NCI-H774 (cell line): ENCODE measurements at regions not wholly inside any gene's neighbourhood (a gene's known extent, or its start where the extent isn't known, plus 50 kb on each side); places are given as distances from the start of the nearest gene placed in this dataset.

ENCODE experiments used
- DNase-seq: peaks from one replicate; lab custom pipeline; 2025; lab: John Stamatoyannopoulos, UW

DNA sequence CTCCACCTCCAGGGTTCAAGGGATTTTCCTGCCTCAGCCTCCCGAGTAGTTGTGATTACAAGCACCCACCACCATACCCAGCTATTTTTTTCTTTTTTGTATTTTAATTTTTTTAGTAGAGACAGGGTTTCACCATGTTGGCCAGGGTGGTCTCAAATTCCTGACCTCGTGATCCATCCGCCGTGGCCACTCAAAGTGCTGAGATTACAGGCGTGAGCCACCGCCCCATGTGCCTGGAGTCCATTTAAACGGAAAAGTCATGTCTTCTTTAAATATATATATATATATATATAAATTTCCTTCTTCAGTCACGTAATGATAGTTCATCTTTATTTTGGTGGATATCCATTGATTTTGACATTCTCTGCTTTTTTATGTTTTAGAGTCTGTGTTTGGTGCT, 264.0 kb upstream of the PITX2 start:
- DNase-seq: no peak

DNA sequence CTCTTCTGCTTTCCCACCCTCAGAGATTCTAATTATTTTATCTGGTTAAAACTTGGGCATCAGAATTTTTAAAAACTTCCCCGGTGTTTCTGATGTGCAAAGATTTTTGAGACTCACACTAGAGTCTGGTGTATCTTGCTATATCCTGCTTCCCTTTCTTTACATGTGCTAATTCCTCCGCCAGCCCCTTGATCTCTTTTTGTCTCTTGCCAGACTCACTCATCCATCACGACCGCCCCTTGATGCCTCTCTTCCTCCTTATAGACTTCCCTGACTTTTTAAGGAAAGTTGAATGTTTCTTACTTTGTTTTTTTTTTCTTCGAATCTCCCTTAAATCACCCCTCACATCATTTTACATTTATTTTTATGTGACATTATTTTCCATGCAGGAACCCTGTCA, 274.9 kb upstream of the PITX2 start:
- DNase-seq: no peak

GRCh38 chr4:110898290-110898689, 275.4 kb upstream of the PITX2 start:
- DNase-seq: no peak

DNA sequence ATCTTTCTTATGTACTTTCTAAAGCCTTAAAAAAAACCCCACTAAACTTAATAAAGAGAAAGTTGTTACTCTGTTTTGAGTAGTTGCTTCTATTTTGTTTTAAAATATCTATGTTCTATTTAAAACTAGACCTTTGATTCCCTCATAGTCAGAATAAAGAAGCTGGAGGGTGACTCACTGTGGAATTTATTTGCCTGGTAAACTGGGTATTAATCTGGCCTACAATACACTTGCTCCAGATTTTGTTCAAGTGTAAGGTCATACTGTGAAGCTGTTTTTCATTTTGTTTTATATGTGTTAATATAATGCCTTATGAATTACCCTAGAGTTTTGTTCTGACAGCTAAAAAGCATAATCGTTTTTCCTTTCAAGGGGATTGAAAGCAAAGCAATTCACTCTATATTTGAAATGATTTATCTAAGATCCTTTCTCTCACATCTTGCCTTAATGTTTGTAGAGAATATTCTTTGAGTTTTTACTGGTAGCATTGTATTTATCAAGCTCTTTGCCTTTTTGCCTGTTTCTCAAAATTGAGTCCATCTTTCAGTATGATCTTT, 277.4 kb upstream of the PITX2 start:
- DNase-seq: no peak

DNA sequence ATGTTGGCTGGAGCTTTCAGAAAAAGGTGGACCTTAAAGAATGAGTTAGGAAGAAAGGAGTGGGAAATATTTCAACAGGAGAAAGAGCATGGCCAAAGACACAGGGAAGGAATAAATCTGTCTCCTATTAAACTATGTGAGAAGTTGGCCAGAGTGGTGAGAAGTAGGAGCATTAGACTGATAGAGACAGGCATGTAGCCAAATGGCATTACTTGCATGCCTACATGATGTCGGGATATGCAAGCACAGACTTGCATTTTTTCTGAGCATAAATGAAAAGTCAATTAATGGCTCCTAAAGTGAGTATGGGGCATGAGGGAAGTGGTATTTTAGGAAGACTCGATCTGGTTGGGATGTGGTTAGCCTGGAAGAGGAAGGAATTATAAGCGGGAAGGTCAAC, 279.6 kb upstream of the PITX2 start:
- DNase-seq: no peak

GRCh38 chr4:110904435-110905065, 281.7 kb upstream of the PITX2 start:
- DNase-seq: no peak

- DNase-seq: no peak
Observed at GRCh38 chr4:110905367-110905766, 282.5 kb upstream of the PITX2 start.

DNA sequence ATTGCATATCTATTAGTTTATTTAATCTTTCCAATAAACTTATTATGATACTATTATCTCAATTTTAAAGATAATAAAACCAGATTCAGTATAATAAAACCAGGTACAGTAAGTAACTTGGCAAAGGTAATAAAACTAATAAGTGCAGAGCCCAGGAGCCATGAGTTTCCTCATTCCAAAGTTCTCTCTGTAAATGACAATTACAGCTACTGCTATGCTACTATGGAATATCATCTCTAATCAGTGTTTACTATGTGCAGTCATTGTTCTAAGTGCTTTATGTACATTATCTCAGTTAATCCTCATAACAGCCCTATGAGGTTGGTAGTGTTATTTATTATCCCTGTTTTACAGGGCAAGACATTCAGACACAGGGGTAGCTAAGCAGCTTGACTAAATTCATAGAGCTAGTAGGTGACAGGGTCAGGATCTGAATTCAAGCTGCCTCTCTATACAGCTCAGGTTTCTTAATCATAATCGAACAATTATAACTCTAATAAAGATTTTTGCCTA, 285.0 kb upstream of the PITX2 start:
- no peak for DNase-seq

DNA sequence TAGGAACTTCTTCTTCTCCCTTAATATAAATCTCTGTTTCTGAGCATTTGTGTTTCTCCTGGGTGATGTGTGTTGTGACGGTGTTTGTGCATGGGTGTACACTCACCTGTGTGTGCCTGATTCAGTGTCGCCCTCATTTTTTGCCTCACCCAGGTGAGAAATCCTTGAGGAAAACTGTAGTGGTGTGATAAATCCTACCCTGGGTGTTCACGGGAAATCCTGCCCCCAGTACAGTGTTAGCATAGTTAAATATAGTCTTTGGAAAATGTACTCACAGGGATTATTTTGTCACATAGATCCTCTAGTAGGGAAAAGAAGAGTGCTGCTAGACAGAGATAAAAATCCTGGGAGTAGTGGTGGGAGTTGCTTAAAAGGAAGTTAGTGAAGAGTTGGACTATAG, 291.9 kb upstream of the PITX2 start:
- DNase-seq: no peak

DNA sequence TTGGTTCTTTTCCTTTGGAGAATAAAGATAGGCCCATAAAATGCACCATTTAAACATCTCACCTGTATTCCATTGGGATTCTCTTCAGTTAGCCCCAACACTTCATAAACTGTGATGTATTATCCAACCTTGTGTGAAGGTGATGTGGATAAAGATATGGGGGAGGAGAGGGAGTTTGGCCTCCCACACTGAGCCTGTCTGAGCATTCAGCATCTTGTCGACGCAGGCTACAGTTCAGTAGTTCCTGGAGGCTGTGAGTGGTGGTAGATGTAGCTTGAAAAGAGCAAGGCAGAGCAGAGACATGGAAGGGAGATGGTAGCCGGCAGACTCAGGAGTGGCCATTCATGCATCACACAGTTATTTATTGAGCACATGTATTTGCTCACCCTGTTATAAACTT, 292.4 kb upstream of the PITX2 start:
- DNase-seq: no peak

DNA sequence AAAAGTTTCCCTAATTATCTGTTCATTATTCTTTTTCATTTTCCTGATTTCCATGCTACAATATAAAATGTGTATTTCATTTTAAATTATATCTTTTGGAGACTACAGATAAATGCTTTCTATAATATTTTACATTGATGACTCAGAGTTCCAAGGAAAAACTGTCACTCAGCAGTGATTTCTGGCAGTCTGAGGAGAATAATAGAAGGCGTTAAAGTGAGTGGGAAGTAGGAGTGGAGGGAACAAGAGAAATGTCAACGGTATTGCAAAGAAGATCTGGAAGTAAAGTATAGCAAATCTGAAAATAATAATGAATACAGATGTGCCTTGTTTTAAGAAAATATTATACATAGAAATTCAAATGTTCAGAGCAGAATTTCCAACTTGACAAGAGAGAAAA, 293.6 kb upstream of the PITX2 start:
- DNase-seq: no peak

DNA sequence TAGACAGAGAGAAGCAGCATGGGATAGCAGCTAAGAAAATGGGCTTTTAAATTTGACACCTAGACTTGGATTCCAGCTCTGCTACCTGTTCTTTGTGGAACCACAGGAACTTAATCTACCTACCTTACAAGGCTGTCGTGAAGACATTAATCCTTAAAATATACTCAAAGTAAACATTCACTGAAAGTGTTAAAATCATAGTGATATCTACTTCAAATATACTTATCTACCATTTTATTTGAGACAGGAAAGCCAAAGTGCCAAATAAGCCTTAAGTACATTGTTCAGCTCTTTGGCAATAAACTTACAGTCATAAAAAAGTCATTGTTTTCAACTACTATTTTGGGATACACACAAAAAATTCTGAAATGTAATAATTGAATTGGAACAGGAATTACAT, 295.0 kb upstream of the PITX2 start:
- no peak for DNase-seq

DNA sequence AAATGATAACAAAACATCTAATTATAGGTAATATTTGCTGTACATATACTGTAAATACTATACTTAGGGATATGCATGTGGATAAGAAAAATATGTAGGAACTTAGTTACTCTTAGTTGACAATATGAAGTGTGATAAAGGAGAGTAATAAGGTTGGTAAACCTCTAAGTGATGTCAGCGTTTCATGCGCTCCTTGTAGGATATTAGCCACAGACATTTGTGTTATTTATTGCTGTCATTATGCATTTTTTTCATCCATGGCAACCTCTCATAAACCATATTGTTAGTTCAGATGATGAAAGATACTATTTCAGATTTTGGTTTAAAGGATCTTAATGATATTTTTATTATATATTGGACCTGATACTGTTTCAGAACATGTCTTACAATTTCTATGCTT, 298.1 kb upstream of the PITX2 start:
- DNase-seq: no peak

DNA sequence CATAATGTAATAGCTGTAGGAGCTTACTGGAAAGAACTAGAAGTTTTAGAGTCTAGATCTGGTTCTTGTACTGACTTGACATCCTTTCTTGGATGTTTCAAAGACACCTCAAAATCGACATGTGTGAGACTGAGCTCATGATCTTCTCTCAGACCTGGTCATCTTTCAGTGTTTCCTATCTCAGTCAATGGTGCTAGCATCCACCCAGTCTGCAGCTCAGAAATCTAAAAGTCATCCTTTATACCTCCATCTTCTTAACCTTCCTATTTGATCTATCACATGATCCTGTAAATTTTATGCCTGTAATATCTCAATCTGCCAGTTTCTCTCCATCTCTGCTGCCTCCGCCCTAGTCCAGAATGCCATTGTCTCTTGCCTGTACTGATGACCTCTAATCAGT, 301.9 kb upstream of the PITX2 start:
- no peak for DNase-seq

DNA sequence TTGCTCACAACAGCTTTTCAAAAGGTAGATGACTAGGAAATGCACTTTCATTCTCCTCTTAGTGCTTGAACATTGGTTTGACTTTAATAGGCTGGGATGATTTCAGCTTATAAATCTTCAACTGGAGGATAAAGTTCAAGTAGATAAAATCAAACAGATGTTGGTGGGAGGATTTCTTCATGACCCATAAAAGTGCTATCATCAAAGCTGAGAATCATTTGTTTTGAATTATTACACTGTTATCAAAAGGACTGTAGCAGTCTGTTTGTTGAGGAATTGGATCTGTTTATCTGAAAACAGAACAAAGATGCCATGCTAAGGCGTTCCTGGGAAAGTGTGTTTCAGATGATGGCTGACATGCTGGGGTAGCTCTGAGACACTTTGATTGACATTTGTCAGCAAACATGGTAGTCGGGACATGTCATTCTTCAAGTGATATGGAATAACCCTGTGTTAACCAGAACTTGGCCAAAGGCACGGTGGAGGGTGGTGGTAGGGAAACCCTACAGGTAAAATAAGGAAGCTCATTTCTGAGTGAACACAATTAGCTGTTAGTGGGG, 304.0 kb upstream of the PITX2 start:
- no peak for DNase-seq

- no peak for DNase-seq
Observed at GRCh38 chr4:110933341-110933740, 310.5 kb upstream of the PITX2 start.

DNA sequence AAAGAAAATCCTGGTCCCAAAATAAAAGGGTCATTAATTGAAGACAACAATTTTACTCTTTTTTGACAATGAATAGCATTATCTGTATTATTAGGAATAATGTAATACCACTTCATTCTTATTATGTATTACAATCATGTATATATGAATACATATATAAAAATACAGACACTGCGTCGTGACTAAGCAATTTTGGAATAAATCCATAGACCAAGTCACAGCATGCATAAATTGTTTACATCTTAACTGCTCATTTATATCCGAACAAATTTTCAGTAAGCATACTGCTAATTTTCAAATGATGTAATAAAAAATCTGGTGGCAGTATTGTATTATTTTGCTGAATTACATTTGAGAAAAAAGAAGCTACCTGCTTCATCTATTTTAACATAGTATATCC, 321.6 kb upstream of the PITX2 start:
- DNase-seq: no peak

GRCh38 chr4:110945600-110945999, 322.7 kb upstream of the PITX2 start:
- no peak for DNase-seq

- DNase-seq: no peak
Observed at GRCh38 chr4:110949542-110949941, 326.7 kb upstream of the PITX2 start.

GRCh38 chr4:110950731-110951130, 327.9 kb upstream of the PITX2 start:
- DNase-seq: no peak

DNA sequence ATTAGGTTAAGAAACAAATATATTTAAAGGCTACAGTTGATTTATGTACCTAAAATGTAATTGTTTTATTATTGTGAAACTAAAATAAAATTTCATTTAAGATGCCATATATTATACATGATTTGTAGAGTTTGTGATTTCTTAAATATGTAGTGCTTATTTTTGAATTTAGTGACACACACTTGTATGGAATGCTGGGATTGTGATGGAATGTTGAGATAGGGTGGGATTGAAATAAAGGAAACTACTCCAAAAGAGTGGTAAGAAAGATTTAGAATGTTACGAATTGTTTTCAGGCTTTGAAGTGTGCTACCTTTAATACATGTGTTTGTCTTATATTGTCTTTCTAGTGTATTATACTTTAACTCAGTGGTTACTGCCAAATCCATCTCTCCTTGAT, 330.3 kb upstream of the PITX2 start:
- no peak for DNase-seq

- no peak for DNase-seq
Observed at GRCh38 chr4:110953898-110954297, 331.0 kb upstream of the PITX2 start.

GRCh38 chr4:110955748-110956147, 332.9 kb upstream of the PITX2 start:
- DNase-seq: no peak
